GM12878 (cell line): ENCODE measurements at regions not wholly inside any gene's neighbourhood (a gene's known extent, or its start where the extent isn't known, plus 50 kb on each side); places are given as distances from the start of the nearest gene placed in this dataset.
"Not testable (repeated sequence)": the region's sequence is repeated elsewhere in the genome, so short reads cannot be mapped to it uniquely, and the experiment has no call there.

ENCODE experiments used
- ATAC-seq: fragments of 200-7000 bp; cut with Tn5 transposase; 3 replicates; pipeline ENCODE4 v1.9.1; 2020; ENCODE audit warnings: mild to moderate bottlenecking, moderate library complexity
- BruUV-seq: library from RNA; stranded (reverse); fragments of 400-500 nt; replicated peaks from 2 replicates; lab custom pipeline; 2021; lab: Mats Ljungman, UMichigan
- CTCF ChIA-PET: fragments of 300-600 bp; sonication (Branson Sonifier 250); formaldehyde crosslinking; extraction: SDS; loops from one replicate; lab custom pipeline; 2021; ENCODE audit warnings: inconsistent platforms; lab: Yijun Ruan, JAX
- POLR2A ChIA-PET: fragments of 350-600 bp; formaldehyde crosslinking; extraction: SDS; loops from one replicate; lab custom pipeline; 2021; ENCODE audit warnings: inconsistent platforms; lab: Charles Lee
- RAD21 ChIA-PET: fragments of 300-600 bp; sonication (Branson Sonifier 250); formaldehyde crosslinking; loops from one replicate; lab custom pipeline; 2023; ENCODE audit warnings: antibody characterized with exemption; ENCODE audit not compliant: unreplicated experiment; lab: Charles Lee
- SMC1A ChIA-PET: fragments of 300-600 bp; sonication (Branson Sonifier 250); formaldehyde crosslinking; loops from one replicate; lab custom pipeline; 2023; ENCODE audit not compliant: unreplicated experiment, uncharacterized antibody; lab: Charles Lee
- DNase-seq: peaks from one replicate; pipeline ENCODE4 v3.0.0-alpha.2; 2011; ENCODE audit warnings: low read depth, low spot score
- FAIRE-seq: peaks from 3 replicates; lab custom pipeline; 2011; peaks lifted over from hg19 to GRCh38; lab: Jason Lieb, UNC
- H2AFZ ChIP-seq: 2 replicates; pipeline ENCODE4 v1.6.0; 2011; ENCODE audit warnings: low read depth, low read length, control low read depth; ENCODE audit not compliant: control insufficient read depth
- H3K27ac ChIP-seq: 2 replicates; pipeline ENCODE4 v1.5.1; 2011; ENCODE audit warnings: control low read depth; ENCODE audit not compliant: control insufficient read depth, insufficient read depth
- H3K27me3 ChIP-seq, 2 experiments: replicated peaks in 1 of 2; 2 replicates each; pipeline versions ENCODE4 v1.6.0 to v1.6.1; 2011; ENCODE audit warnings: low read length in 1 of 2; ENCODE audit not compliant: control insufficient read depth in 2 of 2, insufficient read depth in 2 of 2
- H3K36me3 ChIP-seq, 2 experiments: 2 replicates each; pipeline ENCODE4 v1.5.1; 2011; ENCODE audit warnings: low read length in 1 of 2; ENCODE audit not compliant: control insufficient read depth in 2 of 2, insufficient read depth in 2 of 2
- H3K4me1 ChIP-seq: 2 replicates; pipeline ENCODE4 v1.6.1; 2011; ENCODE audit warnings: mild to moderate bottlenecking, low read length, moderate library complexity, mixed read lengths; ENCODE audit not compliant: control insufficient read depth, insufficient read depth
- H3K4me2 ChIP-seq: 2 replicates; pipeline ENCODE4 v1.6.0; 2011; ENCODE audit warnings: control low read depth; ENCODE audit not compliant: control insufficient read depth, insufficient read depth
- H3K4me3 ChIP-seq: fragments of 200-600 bp; sonication (generic); 2 replicates; pipeline ENCODE4 v1.5.1; 2016
- H3K79me2 ChIP-seq: 2 replicates; pipeline ENCODE4 v1.6.0; 2011; ENCODE audit warnings: low read length; ENCODE audit not compliant: control insufficient read depth, insufficient read depth
- H3K9ac ChIP-seq: 2 replicates; pipeline ENCODE4 v1.8.0; 2011; ENCODE audit warnings: low read length, control low read depth, mixed read lengths; ENCODE audit not compliant: control insufficient read depth, insufficient read depth
- H3K9me3 ChIP-seq: replicated peaks from 3 replicates; pipeline ENCODE4 v1.5.1; 2011; ENCODE audit warnings: mild to moderate bottlenecking, low read length; ENCODE audit not compliant: control insufficient read depth, insufficient read depth
- H4K20me1 ChIP-seq: 2 replicates; pipeline ENCODE4 v1.6.0; 2011; ENCODE audit not compliant: control insufficient read depth, insufficient read depth
- CBX5 ChIP-seq: sonication (generic); IDR thresholded peaks from 2 replicates; pipeline ENCODE4 v1.6.1; 2016; ENCODE audit warnings: low read depth, moderate library complexity, mild to moderate bottlenecking, inconsistent platforms
- E2F4 ChIP-seq: IDR thresholded peaks from 2 replicates; pipeline ENCODE4 v1.6.1; 2012; ENCODE audit warnings: low read depth, low read length, improper control_type of control experiment
- MEF2A ChIP-seq: IDR thresholded peaks from 2 replicates; pipeline ENCODE4 v1.6.1; 2011; ENCODE audit warnings: low read depth, mild to moderate bottlenecking, low read length, moderate library complexity; ENCODE audit not compliant: insufficient read depth
- NFYA ChIP-seq: IDR thresholded peaks from 2 replicates; pipeline ENCODE4 v1.6.1; 2011; ENCODE audit warnings: low read depth, mild to moderate bottlenecking, low read length, improper control_type of control experiment, borderline replicate concordance
- PAX5 ChIP-seq: IDR thresholded peaks from 2 replicates; pipeline ENCODE4 v1.6.1; 2011; ENCODE audit warnings: low read depth, low read length, borderline replicate concordance
- PBX3 ChIP-seq: IDR thresholded peaks from 2 replicates; pipeline ENCODE4 v1.6.1; 2011; ENCODE audit warnings: mild to moderate bottlenecking, low read depth, low read length, moderate library complexity; ENCODE audit not compliant: insufficient replicate concordance
- SIX5 ChIP-seq: IDR thresholded peaks from 2 replicates; pipeline ENCODE4 v1.6.1; 2011; ENCODE audit warnings: mild to moderate bottlenecking, low read depth, low read length, moderate library complexity; ENCODE audit not compliant: severe bottlenecking
- SMAD5 ChIP-seq: IDR thresholded peaks from 2 replicates; pipeline ENCODE4 v1.6.1; 2016; ENCODE audit warnings: antibody characterized with exemption, low read depth
- ZNF217 ChIP-seq: fragments of 450-650 bp; IDR thresholded peaks from 2 replicates; pipeline ENCODE4 v1.6.1; 2017; ENCODE audit warnings: antibody characterized with exemption, mild to moderate bottlenecking
- ZNF274 ChIP-seq: IDR thresholded peaks from one replicate; pipeline ENCODE4 v1.8.0; 2011; ENCODE audit not compliant: insufficient read length, insufficient read depth
- WGBS: methylation state at CpG from one replicate; pipeline ENCODE4 v1.1.6; 2016; ENCODE audit warnings: low lambda C conversion rate; ENCODE audit not compliant: insufficient replicate concordance, insufficient coverage; ENCODE audit errors: missing lambda C conversion rate; 5-methylcytosine and 5-hydroxymethylcytosine counted together
- in situ Hi-C: fragments of 300-500 bp; cut with MboI; formaldehyde crosslinking; loops from 9 replicates; pipeline ENCODE4 v1.14.3; 2018; ENCODE audit warnings: mixed read lengths
- intact Hi-C: fragments of 100-400 bp; cut with micrococcal nuclease; formaldehyde crosslinking; loops from one replicate; pipeline ENCODE4 v1.14.2; 2022; ENCODE audit not compliant: unreplicated experiment
- TF ChIP-seq, protein P1 (sequence below): fragments of 150-350 bp; IDR thresholded peaks from 2 replicates; pipeline ENCODE4 v1.6.1; 2016; ENCODE audit warnings: low read depth, low read length
- TF ChIP-seq, protein P2 (sequence below): IDR thresholded peaks from 2 replicates; pipeline ENCODE4 v1.6.1; 2011; ENCODE audit warnings: low read depth, low read length, improper control_type of control experiment, borderline replicate concordance

- 0% methylated on average over 1 of the region's 1 CpG for WGBS
- H3K9me3 ChIP-seq = no peaks in the 10 kb centered on the region
- H3K79me2 ChIP-seq = no peaks in the 10 kb centered on the region
- in situ Hi-C loops (no loop called here), intact Hi-C loops (no loop called here)
- H3K36me3 ChIP-seq = no peaks in the 10 kb centered on the region
- TF ChIP-seq PBX3 = no peak
- no peak for TF ChIP-seq SMAD5
- TF ChIP-seq SIX5 = no peak
- no peak for TF ChIP-seq ZNF217
- no peak for TF ChIP-seq MEF2A
- TF ChIP-seq PAX5 = no peak
- no peak for TF ChIP-seq E2F4
- TF ChIP-seq ZNF274 = no peak
- no peak for TF ChIP-seq NFYA
- no peak for TF ChIP-seq CBX5
- TF ChIP-seq, protein P1, sequence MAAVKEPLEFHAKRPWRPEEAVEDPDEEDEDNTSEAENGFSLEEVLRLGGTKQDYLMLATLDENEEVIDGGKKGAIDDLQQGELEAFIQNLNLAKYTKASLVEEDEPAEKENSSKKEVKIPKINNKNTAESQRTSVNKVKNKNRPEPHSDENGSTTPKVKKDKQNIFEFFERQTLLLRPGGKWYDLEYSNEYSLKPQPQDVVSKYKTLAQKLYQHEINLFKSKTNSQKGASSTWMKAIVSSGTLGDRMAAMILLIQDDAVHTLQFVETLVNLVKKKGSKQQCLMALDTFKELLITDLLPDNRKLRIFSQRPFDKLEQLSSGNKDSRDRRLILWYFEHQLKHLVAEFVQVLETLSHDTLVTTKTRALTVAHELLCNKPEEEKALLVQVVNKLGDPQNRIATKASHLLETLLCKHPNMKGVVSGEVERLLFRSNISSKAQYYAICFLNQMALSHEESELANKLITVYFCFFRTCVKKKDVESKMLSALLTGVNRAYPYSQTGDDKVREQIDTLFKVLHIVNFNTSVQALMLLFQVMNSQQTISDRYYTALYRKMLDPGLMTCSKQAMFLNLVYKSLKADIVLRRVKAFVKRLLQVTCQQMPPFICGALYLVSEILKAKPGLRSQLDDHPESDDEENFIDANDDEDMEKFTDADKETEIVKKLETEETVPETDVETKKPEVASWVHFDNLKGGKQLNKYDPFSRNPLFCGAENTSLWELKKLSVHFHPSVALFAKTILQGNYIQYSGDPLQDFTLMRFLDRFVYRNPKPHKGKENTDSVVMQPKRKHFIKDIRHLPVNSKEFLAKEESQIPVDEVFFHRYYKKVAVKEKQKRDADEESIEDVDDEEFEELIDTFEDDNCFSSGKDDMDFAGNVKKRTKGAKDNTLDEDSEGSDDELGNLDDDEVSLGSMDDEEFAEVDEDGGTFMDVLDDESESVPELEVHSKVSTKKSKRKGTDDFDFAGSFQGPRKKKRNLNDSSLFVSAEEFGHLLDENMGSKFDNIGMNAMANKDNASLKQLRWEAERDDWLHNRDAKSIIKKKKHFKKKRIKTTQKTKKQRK = no peak
- TF ChIP-seq, protein P2, sequence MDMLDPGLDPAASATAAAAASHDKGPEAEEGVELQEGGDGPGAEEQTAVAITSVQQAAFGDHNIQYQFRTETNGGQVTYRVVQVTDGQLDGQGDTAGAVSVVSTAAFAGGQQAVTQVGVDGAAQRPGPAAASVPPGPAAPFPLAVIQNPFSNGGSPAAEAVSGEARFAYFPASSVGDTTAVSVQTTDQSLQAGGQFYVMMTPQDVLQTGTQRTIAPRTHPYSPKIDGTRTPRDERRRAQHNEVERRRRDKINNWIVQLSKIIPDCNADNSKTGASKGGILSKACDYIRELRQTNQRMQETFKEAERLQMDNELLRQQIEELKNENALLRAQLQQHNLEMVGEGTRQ = no peak
- no peaks in the 10 kb centered on the region for H4K20me1 ChIP-seq
- ChIA-PET SMC1A (no interaction called here), RAD21 (no interaction called here), POLR2A (no interaction called here), CTCF (no interaction called here)
- no peak overlapping the region for H3K4me2 ChIP-seq
- no peak for FAIRE-seq
- no peak overlapping the region for H3K4me3 ChIP-seq
- no peak overlapping the region for H3K9ac ChIP-seq
- ATAC-seq = no peak
- H3K27me3 ChIP-seq = no peaks in the 10 kb centered on the region
- no TSS peak for BruUV-seq
- H3K27ac ChIP-seq = no peak overlapping the region
- no peaks in the 10 kb centered on the region for H3K4me1 ChIP-seq
- DNase-seq = no peak
- no peak overlapping the region for H2AFZ ChIP-seq
These were observed 1165.1 kb downstream of the SLC16A7 start for GRCh38 chr12:60760965-60761364.

GRCh38 chr12:60801166-60801565 lies 1205.3 kb downstream of the SLC16A7 start:
- H3K9ac ChIP-seq, H3K79me2 ChIP-seq, FAIRE-seq, H3K27me3 ChIP-seq, POLR2A ChIA-PET, H2AFZ ChIP-seq, BruUV-seq, H3K4me2 ChIP-seq, H3K4me3 ChIP-seq, ATAC-seq, intact Hi-C loops, SMC1A ChIA-PET, RAD21 ChIA-PET, H3K9me3 ChIP-seq, H4K20me1 ChIP-seq, DNase-seq, H3K4me1 ChIP-seq, H3K36me3 ChIP-seq, H3K27ac ChIP-seq, in situ Hi-C loops: not testable (repeated sequence)
- CTCF ChIA-PET = interaction anchor here (0.6 to 0.7 kb wide), 2 partner anchors 13 to 1672 kb away, joined by 3 read pairs; no protein-coding TSS in a partner anchor
- 10% methylated on average over 1 of the region's 1 CpG for WGBS
